ENCODE measurements at regions not wholly inside any gene's neighbourhood (a gene's known extent, or its start where the extent isn't known, plus 50 kb on each side); places are given as distances from the start of the nearest gene placed in this dataset.

DNA sequence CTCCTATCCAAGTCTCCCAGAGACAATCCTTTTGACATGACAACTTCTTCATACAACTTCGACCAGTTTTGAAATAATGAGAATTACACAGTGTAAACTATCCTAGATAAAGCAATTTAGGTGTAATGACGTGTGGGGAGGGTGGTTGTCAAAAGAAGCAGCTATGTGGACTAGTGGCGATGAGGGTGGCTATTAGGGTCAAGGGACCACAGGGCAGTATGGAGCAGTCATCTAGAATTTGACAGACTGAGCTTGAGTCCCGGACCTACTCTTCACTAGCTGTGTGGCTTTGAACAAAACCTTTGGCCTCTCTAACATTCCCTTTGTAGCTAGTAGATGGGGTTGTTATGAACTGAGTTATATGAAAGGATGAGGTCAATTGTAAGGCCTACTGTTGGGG, 247.1 kb downstream of the HAPSTR1 start:
- 85% methylated on average over 4 of the region's 4 CpGs for WGBS
- Histone ChIP-seq H3K9ac (ENCODE audit: low read depth in 1 of 2, low read length in 2 of 2) (no peak overlapping the region), H3K9me3 (ENCODE audit: control insufficient read depth in 4 of 4, low read length in 3 of 4) (no peaks in the 10 kb centered on the region), H3K4me3 (ENCODE audit: low read depth in 1 of 3, low read length in 3 of 3) (no peak overlapping the region), H3K27me3 (ENCODE audit: control insufficient read depth in 4 of 4, insufficient read depth in 4 of 4, low read length in 3 of 4) (no peaks in the 10 kb centered on the region), H3K4me1 (ENCODE audit: control insufficient read depth in 4 of 4, insufficient read depth in 4 of 4, low read length in 3 of 4) (no peaks in the 10 kb centered on the region), H3K36me3 (ENCODE audit: control insufficient read depth in 4 of 4, insufficient read depth in 3 of 4, low read depth in 1 of 4, low read length in 3 of 4) (no peaks in the 10 kb centered on the region), H3K27ac (ENCODE audit: low read depth in 1 of 2, low read length in 2 of 2) (no peak overlapping the region)
- TF ChIP-seq FOXA1 (IDR thresholded peaks at IDR 0.05), result no peak
- TF ChIP-seq SP1 (IDR thresholded peaks at IDR 0.05), result no peak
- TF ChIP-seq NR2F2 (IDR thresholded peaks at IDR 0.05), result no peak
- TF ChIP-seq, protein P1, sequence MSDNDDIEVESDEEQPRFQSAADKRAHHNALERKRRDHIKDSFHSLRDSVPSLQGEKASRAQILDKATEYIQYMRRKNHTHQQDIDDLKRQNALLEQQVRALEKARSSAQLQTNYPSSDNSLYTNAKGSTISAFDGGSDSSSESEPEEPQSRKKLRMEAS (IDR thresholded peaks at IDR 0.05), result no peak
- no peak for TF ChIP-seq RXRA (IDR thresholded peaks at IDR 0.05)
- TF ChIP-seq, protein P2, sequence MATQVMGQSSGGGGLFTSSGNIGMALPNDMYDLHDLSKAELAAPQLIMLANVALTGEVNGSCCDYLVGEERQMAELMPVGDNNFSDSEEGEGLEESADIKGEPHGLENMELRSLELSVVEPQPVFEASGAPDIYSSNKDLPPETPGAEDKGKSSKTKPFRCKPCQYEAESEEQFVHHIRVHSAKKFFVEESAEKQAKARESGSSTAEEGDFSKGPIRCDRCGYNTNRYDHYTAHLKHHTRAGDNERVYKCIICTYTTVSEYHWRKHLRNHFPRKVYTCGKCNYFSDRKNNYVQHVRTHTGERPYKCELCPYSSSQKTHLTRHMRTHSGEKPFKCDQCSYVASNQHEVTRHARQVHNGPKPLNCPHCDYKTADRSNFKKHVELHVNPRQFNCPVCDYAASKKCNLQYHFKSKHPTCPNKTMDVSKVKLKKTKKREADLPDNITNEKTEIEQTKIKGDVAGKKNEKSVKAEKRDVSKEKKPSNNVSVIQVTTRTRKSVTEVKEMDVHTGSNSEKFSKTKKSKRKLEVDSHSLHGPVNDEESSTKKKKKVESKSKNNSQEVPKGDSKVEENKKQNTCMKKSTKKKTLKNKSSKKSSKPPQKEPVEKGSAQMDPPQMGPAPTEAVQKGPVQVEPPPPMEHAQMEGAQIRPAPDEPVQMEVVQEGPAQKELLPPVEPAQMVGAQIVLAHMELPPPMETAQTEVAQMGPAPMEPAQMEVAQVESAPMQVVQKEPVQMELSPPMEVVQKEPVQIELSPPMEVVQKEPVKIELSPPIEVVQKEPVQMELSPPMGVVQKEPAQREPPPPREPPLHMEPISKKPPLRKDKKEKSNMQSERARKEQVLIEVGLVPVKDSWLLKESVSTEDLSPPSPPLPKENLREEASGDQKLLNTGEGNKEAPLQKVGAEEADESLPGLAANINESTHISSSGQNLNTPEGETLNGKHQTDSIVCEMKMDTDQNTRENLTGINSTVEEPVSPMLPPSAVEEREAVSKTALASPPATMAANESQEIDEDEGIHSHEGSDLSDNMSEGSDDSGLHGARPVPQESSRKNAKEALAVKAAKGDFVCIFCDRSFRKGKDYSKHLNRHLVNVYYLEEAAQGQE (IDR thresholded peaks at IDR 0.05), result no peak
- TF ChIP-seq, protein P3, sequence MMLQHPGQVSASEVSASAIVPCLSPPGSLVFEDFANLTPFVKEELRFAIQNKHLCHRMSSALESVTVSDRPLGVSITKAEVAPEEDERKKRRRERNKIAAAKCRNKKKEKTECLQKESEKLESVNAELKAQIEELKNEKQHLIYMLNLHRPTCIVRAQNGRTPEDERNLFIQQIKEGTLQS (IDR thresholded peaks at IDR 0.05), result no peak
- TF ChIP-seq FOXA2 (IDR thresholded peaks at IDR 0.05), result no peak
- TF ChIP-seq, protein P4, sequence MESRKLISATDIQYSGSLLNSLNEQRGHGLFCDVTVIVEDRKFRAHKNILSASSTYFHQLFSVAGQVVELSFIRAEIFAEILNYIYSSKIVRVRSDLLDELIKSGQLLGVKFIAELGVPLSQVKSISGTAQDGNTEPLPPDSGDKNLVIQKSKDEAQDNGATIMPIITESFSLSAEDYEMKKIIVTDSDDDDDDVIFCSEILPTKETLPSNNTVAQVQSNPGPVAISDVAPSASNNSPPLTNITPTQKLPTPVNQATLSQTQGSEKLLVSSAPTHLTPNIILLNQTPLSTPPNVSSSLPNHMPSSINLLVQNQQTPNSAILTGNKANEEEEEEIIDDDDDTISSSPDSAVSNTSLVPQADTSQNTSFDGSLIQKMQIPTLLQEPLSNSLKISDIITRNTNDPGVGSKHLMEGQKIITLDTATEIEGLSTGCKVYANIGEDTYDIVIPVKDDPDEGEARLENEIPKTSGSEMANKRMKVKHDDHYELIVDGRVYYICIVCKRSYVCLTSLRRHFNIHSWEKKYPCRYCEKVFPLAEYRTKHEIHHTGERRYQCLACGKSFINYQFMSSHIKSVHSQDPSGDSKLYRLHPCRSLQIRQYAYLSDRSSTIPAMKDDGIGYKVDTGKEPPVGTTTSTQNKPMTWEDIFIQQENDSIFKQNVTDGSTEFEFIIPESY (IDR thresholded peaks at IDR 0.05), result no peak
- TF ChIP-seq TAF1 (conservative IDR thresholded peaks at IDR 0.05), result no peak
- TF ChIP-seq EGR1 (IDR thresholded peaks at IDR 0.05; ENCODE audit: low read depth in 2 of 2), result no peak
- DNase-seq (ENCODE audit: low spot score), result no peak

DNA sequence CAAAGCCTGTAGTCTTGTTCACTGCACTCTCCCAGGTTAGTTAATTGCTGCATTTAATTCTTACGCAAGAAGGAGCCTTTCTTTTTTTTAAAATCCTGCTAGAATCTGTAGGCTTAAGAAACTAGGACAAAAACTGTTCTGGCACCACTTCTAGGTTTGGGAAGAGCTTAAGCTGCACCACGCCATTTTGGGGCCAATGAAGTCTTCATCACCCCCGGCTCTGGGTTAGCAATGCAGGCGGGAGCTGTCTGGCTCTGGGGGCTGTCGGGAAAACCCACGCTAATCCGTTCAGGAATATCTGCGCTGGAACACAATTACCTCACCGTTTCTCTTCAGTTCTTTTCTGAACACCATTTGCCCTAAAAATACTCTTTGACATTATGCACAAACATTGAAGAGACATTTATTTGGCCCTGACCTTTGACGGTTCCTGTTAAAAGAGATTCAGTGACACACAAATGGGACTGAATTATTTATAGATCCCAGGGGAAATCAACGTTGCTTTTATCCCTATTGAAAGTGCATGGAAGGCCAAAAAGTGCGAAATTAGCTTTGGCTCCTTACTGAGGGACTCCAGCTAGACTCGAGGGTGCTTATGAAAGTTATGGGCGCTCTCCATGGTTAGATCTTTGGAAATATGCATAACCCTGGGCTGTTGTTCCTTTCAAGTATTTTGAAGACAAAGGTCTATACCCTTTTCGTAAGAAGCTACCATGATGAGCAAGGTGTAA, 249.2 kb downstream of the HAPSTR1 start:
- Histone ChIP-seq H3K27me3 (ENCODE audit: control insufficient read depth in 4 of 4, insufficient read depth in 4 of 4, low read length in 3 of 4) (no peaks in the 10 kb centered on the region), H3K4me1 (ENCODE audit: control insufficient read depth in 4 of 4, insufficient read depth in 4 of 4, low read length in 3 of 4) (no peaks in the 10 kb centered on the region), H3K9ac (ENCODE audit: low read depth in 1 of 2, low read length in 2 of 2) (no peak overlapping the region), H3K4me3 (ENCODE audit: low read depth in 1 of 3, low read length in 3 of 3) (no peak overlapping the region), H3K36me3 (ENCODE audit: control insufficient read depth in 4 of 4, insufficient read depth in 3 of 4, low read depth in 1 of 4, low read length in 3 of 4) (no peaks in the 10 kb centered on the region), H3K9me3 (ENCODE audit: control insufficient read depth in 4 of 4, low read length in 3 of 4) (no peaks in the 10 kb centered on the region), H3K27ac (ENCODE audit: low read depth in 1 of 2, low read length in 2 of 2) (no peak overlapping the region)
- 84% methylated on average over 15 of the region's 15 CpGs for WGBS
- no peak for DNase-seq (ENCODE audit: low spot score)
- TF ChIP-seq YY1 (IDR thresholded peaks at IDR 0.05) (no peak), GABPA (IDR thresholded peaks at IDR 0.05 in 1 of 2, conservative IDR thresholded peaks at IDR 0.05 in 1 of 2) (no peak), RAD21 (IDR thresholded peaks at IDR 0.05) (no peak), SP1 (IDR thresholded peaks at IDR 0.05) (no peak), EGR1 (IDR thresholded peaks at IDR 0.05; ENCODE audit: low read depth in 2 of 2) (no peak), FOXA2 (IDR thresholded peaks at IDR 0.05) (no peak), HNF4A (conservative IDR thresholded peaks at IDR 0.05) (no peak), NR2F2 (IDR thresholded peaks at IDR 0.05) (no peak), FOXA1 (IDR thresholded peaks at IDR 0.05) (no peak), HNF4G (IDR thresholded peaks at IDR 0.05) (no peak)
- TF ChIP-seq, protein P2 (IDR thresholded peaks at IDR 0.05), result no peak
- TF ChIP-seq, protein P5, sequence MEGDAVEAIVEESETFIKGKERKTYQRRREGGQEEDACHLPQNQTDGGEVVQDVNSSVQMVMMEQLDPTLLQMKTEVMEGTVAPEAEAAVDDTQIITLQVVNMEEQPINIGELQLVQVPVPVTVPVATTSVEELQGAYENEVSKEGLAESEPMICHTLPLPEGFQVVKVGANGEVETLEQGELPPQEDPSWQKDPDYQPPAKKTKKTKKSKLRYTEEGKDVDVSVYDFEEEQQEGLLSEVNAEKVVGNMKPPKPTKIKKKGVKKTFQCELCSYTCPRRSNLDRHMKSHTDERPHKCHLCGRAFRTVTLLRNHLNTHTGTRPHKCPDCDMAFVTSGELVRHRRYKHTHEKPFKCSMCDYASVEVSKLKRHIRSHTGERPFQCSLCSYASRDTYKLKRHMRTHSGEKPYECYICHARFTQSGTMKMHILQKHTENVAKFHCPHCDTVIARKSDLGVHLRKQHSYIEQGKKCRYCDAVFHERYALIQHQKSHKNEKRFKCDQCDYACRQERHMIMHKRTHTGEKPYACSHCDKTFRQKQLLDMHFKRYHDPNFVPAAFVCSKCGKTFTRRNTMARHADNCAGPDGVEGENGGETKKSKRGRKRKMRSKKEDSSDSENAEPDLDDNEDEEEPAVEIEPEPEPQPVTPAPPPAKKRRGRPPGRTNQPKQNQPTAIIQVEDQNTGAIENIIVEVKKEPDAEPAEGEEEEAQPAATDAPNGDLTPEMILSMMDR (IDR thresholded peaks at IDR 0.05; ENCODE audit: low read depth, low read length, missing input control), result no peak
- TF ChIP-seq, protein P4 (IDR thresholded peaks at IDR 0.05), result no peak
- TF ChIP-seq, protein P1 (IDR thresholded peaks at IDR 0.05), result no peak

All from liver (tissue), 8 donors.